K562 (cell line): ENCODE measurements at regions not wholly inside any gene's neighbourhood (a gene's known extent, or its start where the extent isn't known, plus 50 kb on each side); places are given as distances from the start of the nearest gene placed in this dataset.

Experiments used
- ATAC-seq: fragments of 200-7000 bp; cut with Tn5 transposase; 3 replicates; pipeline ENCODE4 v1.9.1; 2020; ENCODE audit warnings: moderate library complexity
- BruUV-seq: library from RNA; stranded (reverse); fragments of 400-500 nt; replicated peaks from 2 replicates; lab custom pipeline; 2021; lab: Mats Ljungman, UMichigan
- CTCF ChIA-PET: fragments of 300-600 bp; formaldehyde crosslinking; extraction: SDS; loops from one replicate; lab custom pipeline; 2021; ENCODE audit warnings: low intra/inter-chr PET ratio; lab: Yijun Ruan, JAX
- POLR2A ChIA-PET: fragments of 300-600, 350-650 bp; sonication (Branson Sonifier 250); formaldehyde crosslinking; extraction: SDS; loops from one replicate; lab custom pipeline; 2021; ENCODE audit warnings: antibody characterized with exemption, inconsistent platforms; lab: Yijun Ruan, JAX
- DNase-seq, 4 experiments: peaks; one replicate each; pipeline versions ENCODE4 v3.0.0 to v3.0.0-alpha.2; 2011 to 2018; ENCODE audit warnings: low spot score in 3 of 4, mixed read lengths in 3 of 4; ENCODE audit errors: extremely low read depth in 1 of 4
- FAIRE-seq: peaks from 2 replicates; lab custom pipeline; 2011; peaks lifted over from hg19 to GRCh38; lab: Jason Lieb, UNC
- H2AFZ ChIP-seq: 2 replicates; pipeline ENCODE4 v1.6.0; 2011; ENCODE audit warnings: low read depth, low read length, control low read depth, inconsistent platforms
- H3K27ac ChIP-seq: fragments of 200-600 bp; 3 replicates; pipeline ENCODE4 v1.8.0; 2011; ENCODE audit warnings: low read depth, mild to moderate bottlenecking, control low read depth, inconsistent platforms, low read length, moderate library complexity, mixed read lengths; ENCODE audit errors: extremely low read depth
- H3K27me3 ChIP-seq, 2 experiments: fragments of 300-600 bp in 1 of 2; 2 replicates in 1 of 2; 3 replicates in 1 of 2; pipeline versions ENCODE4 v1.6.0 to v1.8.0; 2011; ENCODE audit warnings: inconsistent platforms in 2 of 2, low read length in 2 of 2, mild to moderate bottlenecking in 1 of 2, mixed read lengths in 1 of 2, moderate library complexity in 1 of 2; ENCODE audit not compliant: control insufficient read depth in 2 of 2, insufficient read depth in 2 of 2
- H3K36me3 ChIP-seq: fragments of 300-600 bp; 3 replicates; pipeline ENCODE4 v1.8.0; 2011; ENCODE audit warnings: mild to moderate bottlenecking, low read length, inconsistent platforms; ENCODE audit not compliant: control insufficient read depth, insufficient read depth
- H3K4me1 ChIP-seq, 2 experiments: fragments of 200-600 bp in 1 of 2; replicated peaks in 1 of 2; 2 replicates in 1 of 2; 3 replicates in 1 of 2; pipeline versions ENCODE4 v1.5.1 to v1.8.0; 2011; ENCODE audit warnings: inconsistent platforms in 2 of 2, low read length in 2 of 2, mild to moderate bottlenecking in 1 of 2, mixed read lengths in 1 of 2, moderate library complexity in 1 of 2; ENCODE audit not compliant: control insufficient read depth in 2 of 2, insufficient read depth in 2 of 2
- H3K4me2 ChIP-seq: 2 replicates; pipeline ENCODE4 v1.6.1; 2011; ENCODE audit warnings: low read length, control low read depth, inconsistent platforms, mixed read lengths; ENCODE audit not compliant: insufficient read depth
- H3K4me3 ChIP-seq: fragments of 200-600 bp; sonication (generic), shearing (Covaris generic); 2 replicates; pipeline ENCODE4 v1.5.1; 2016; ENCODE audit warnings: control low read depth, inconsistent platforms
- H3K79me2 ChIP-seq: fragments of 200-600 bp; 3 replicates; pipeline ENCODE4 v1.8.0; 2011; ENCODE audit warnings: low read length, inconsistent platforms; ENCODE audit not compliant: control insufficient read depth, insufficient read depth
- H3K9ac ChIP-seq, 2 experiments: 2 replicates each; pipeline versions ENCODE4 v1.6.0 to v1.6.1; 2011; ENCODE audit warnings: low read depth in 2 of 2, low read length in 2 of 2, control low read depth in 1 of 2, inconsistent platforms in 1 of 2, mild to moderate bottlenecking in 1 of 2, mixed read lengths in 1 of 2; ENCODE audit not compliant: insufficient read depth in 1 of 2
- H3K9me1 ChIP-seq: one replicate; pipeline ENCODE4 v1.6.0; 2011; ENCODE audit warnings: inconsistent platforms, mild to moderate bottlenecking, low read length, moderate library complexity; ENCODE audit not compliant: control insufficient read depth, insufficient read depth
- H3K9me3 ChIP-seq: replicated peaks from 2 replicates; pipeline ENCODE4 v1.5.1; 2011; ENCODE audit warnings: low read depth, low read length, inconsistent platforms; ENCODE audit not compliant: control insufficient read depth, insufficient read depth
- H4K20me1 ChIP-seq: replicated peaks from 2 replicates; pipeline ENCODE4 v1.6.1; 2011; ENCODE audit warnings: low read length, inconsistent platforms, mixed read lengths; ENCODE audit not compliant: control insufficient read depth, insufficient read depth
- HSF4 ChIP-seq: fragments of 250-450 bp; sonication (Bioruptor Pico); IDR thresholded peaks from 2 replicates; pipeline ENCODE4 v2.1.2; 2022; ENCODE audit warnings: mild to moderate bottlenecking, moderate library complexity, borderline replicate concordance
- MEIS2 ChIP-seq: fragments of 450-650 bp; IDR thresholded peaks from 2 replicates; pipeline ENCODE4 v1.6.1; 2014; ENCODE audit warnings: mild to moderate bottlenecking; ENCODE audit not compliant: partially characterized antibody
- PHB2 ChIP-seq: fragments of 450-650 bp; IDR thresholded peaks from 2 replicates; pipeline ENCODE4 v1.6.1; 2017; ENCODE audit warnings: low read depth
- PTBP1 ChIP-seq: fragments of 200-400 bp; formaldehyde crosslinking; IDR thresholded peaks from 2 replicates; pipeline ENCODE4 v1.6.1; 2017; ENCODE audit warnings: low read depth, low read length
- WGBS: fragments of 100-300 bp; shearing (Covaris generic); methylation state at CpG from one replicate; pipeline ENCODE4 v1.1.6; 2016; ENCODE audit warnings: low coverage, mixed read lengths; ENCODE audit not compliant: insufficient coverage; ENCODE audit errors: missing lambda C conversion rate; 5-methylcytosine and 5-hydroxymethylcytosine counted together
- in situ Hi-C: fragments of 300-500 bp; cut with MboI; formaldehyde crosslinking; loops from 4 replicates; pipeline ENCODE4 v1.15.0; 2018; ENCODE audit warnings: inconsistent platforms, mixed read lengths
- intact Hi-C: fragments of 100-400 bp; cut with micrococcal nuclease; formaldehyde crosslinking; loops from 2 replicates; pipeline ENCODE4 v1.14.2; 2022
- TF ChIP-seq, protein P1 (sequence below): fragments of 450-650 bp; formaldehyde crosslinking; IDR thresholded peaks from 2 replicates; pipeline ENCODE4 v1.4.0; 2020; ENCODE audit warnings: mild to moderate bottlenecking, moderate library complexity

DNA sequence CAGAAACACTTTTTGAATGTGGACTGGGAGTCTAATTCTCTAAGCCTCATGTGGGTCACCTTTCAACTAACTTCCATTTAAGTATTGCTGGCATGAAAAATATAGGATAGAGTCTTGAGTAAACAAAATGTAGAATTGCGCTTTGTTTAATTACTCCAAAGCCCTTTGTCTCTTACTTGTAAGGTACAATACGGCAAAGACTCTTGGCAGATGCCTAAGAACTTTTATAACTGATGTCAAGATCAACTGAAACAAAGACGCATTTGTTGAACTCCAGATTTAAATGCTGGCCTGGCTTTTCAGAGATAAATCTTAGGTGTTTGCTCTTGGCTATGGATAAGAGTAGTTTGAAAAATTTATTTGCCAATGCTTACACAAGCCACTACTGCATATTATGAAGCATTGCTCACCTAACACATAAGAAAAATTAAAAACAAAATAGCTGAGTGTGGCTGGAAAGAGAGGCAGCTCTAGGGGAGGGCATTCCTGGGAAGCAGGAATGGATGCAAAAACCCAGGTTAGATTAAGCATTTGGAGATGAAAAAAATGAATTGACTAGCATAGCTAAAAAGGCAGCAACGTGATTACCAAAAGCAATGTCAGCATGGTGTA is 107.3 kb upstream of the STARD13 start:
- no peak for FAIRE-seq
- Histone ChIP-seq H3K4me3 (no peak overlapping the region), H2AFZ (no peak overlapping the region), H3K79me2 (no peaks in the 10 kb centered on the region), H3K9me1 (no peaks in the 10 kb centered on the region), H3K27ac (no peak overlapping the region), H3K9me3 (no peaks in the 10 kb centered on the region), H3K27me3 (no peaks in the 10 kb centered on the region), H4K20me1 (no peaks in the 10 kb centered on the region), H3K4me2 (no peak overlapping the region), H3K36me3 (no peaks in the 10 kb centered on the region), H3K9ac (no peak overlapping the region), H3K4me1 (no peaks in the 10 kb centered on the region)
- in situ Hi-C loops (no loop called here), intact Hi-C loops (no loop called here)
- no TSS peak for BruUV-seq
- no peak for DNase-seq
- ChIA-PET CTCF (no interaction called here), POLR2A (no interaction called here)
- ATAC-seq, result no peak
- 0% methylated on average over 4 of the region's 4 CpGs for WGBS
- TF ChIP-seq MEIS2 (no peak), PHB2 (no peak), HSF4 (no peak), PTBP1 (no peak)
- TF ChIP-seq, protein P1, sequence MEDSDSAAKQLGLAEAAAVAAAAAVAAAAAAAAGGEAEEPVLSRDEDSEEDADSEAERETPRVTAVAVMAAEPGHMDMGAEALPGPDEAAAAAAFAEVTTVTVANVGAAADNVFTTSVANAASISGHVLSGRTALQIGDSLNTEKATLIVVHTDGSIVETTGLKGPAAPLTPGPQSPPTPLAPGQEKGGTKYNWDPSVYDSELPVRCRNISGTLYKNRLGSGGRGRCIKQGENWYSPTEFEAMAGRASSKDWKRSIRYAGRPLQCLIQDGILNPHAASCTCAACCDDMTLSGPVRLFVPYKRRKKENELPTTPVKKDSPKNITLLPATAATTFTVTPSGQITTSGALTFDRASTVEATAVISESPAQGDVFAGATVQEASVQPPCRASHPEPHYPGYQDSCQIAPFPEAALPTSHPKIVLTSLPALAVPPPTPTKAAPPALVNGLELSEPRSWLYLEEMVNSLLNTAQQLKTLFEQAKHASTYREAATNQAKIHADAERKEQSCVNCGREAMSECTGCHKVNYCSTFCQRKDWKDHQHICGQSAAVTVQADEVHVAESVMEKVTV, result no peak
